ENCODE measurements at regions not wholly inside any gene's neighbourhood (a gene's known extent, or its start where the extent isn't known, plus 50 kb on each side); places are given as distances from the start of the nearest gene placed in this dataset.

DNA sequence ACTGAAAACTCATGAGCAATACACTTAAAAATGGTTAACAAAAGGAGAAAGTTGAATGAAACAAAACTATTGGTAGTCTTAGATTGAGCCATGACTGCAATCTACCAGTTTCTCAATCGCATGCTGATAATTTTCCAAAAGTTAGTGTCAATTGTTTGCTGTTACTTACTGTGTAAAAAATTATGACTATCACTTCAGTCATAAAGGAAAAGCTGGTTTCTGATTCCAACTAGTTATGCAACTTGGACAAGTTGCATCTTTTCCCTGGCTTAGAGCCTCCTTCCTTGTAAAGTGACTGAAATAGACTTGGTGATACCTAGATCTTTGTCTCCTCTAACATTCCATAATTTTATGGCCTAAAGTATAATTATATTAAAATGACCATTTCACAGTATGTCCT, 88.3 kb upstream of the PAK5 start:
- H4K20me1 ChIP-seq (ENCODE audit: insufficient read depth, low read length), result no peaks in the 10 kb centered on the region
- H3K4me2 ChIP-seq (ENCODE audit: low read length), result no peak overlapping the region
- H3K27ac ChIP-seq (ENCODE audit: low read depth, low read length), result no peak overlapping the region
- no peak overlapping the region for H3K27ac Mint-ChIP-seq (ENCODE audit: unreplicated experiment)
- H3K27me3 ChIP-seq (ENCODE audit: insufficient read depth, low read length), result no peaks in the 10 kb centered on the region
- no peak for FAIRE-seq
- no peaks in the 10 kb centered on the region for H3K9me3 Mint-ChIP-seq (ENCODE audit: unreplicated experiment)
- H3K36me3 ChIP-seq (ENCODE audit: insufficient read depth, low read length), result no peaks in the 10 kb centered on the region
- no peaks in the 10 kb centered on the region for H3K9me3 ChIP-seq (ENCODE audit: insufficient read depth, low read depth, low read length)
- H2AFZ ChIP-seq (ENCODE audit: low read depth, low read length), result no peak overlapping the region
- no peaks in the 10 kb centered on the region for H3K4me1 ChIP-seq (ENCODE audit: insufficient read depth, low read length)
- H3K4me3 ChIP-seq (ENCODE audit: insufficient read depth, low read depth, low read length), result no peak overlapping the region
- no peak overlapping the region for H3K9ac ChIP-seq (ENCODE audit: low read length)
- no peak for DNase-seq (ENCODE audit: low read depth)
- TF ChIP-seq EZH2 (IDR thresholded peaks at IDR 0.05; ENCODE audit: insufficient read depth, low read length), result no peak
- TF ChIP-seq, protein P1, sequence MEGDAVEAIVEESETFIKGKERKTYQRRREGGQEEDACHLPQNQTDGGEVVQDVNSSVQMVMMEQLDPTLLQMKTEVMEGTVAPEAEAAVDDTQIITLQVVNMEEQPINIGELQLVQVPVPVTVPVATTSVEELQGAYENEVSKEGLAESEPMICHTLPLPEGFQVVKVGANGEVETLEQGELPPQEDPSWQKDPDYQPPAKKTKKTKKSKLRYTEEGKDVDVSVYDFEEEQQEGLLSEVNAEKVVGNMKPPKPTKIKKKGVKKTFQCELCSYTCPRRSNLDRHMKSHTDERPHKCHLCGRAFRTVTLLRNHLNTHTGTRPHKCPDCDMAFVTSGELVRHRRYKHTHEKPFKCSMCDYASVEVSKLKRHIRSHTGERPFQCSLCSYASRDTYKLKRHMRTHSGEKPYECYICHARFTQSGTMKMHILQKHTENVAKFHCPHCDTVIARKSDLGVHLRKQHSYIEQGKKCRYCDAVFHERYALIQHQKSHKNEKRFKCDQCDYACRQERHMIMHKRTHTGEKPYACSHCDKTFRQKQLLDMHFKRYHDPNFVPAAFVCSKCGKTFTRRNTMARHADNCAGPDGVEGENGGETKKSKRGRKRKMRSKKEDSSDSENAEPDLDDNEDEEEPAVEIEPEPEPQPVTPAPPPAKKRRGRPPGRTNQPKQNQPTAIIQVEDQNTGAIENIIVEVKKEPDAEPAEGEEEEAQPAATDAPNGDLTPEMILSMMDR (IDR thresholded peaks at IDR 0.05; ENCODE audit: insufficient read depth, low read depth, low read length), result no peak
- peaks cover 6% of the 10 kb centered on the region for H3K27me3 Mint-ChIP-seq (ENCODE audit: low read depth, unreplicated experiment)
- no peak overlapping the region for H3K4me3 Mint-ChIP-seq (ENCODE audit: unreplicated experiment)
- no peaks in the 10 kb centered on the region for H3K36me3 Mint-ChIP-seq (ENCODE audit: low read depth, unreplicated experiment)
- H3K79me2 ChIP-seq (ENCODE audit: insufficient read depth, low read length), result no peaks in the 10 kb centered on the region
- H3K4me1 Mint-ChIP-seq (ENCODE audit: low read depth, unreplicated experiment), result no peaks in the 10 kb centered on the region

DNA sequence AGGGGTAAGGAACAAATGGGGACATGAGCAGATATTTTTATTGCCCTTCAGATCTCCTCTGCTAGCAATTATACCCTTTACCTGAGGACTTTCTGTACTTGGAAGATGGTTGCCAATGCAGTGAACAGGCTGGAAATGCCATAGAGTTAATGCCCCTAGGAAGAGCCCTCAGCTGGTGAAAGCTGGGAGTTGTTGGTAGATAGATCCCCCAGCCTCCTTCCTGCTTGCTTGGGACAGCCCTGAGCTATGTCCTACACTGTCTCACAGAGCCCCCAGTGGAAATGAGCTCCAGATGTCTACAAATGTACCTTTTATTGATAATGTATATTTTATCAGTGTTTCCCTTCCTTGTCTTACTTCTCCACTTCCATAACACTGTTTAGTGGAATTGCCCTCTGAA, 87.6 kb upstream of the PAK5 start:
- H3K27me3 Mint-ChIP-seq (ENCODE audit: low read depth, unreplicated experiment), result peaks cover 6% of the 10 kb centered on the region
- Histone ChIP-seq H3K4me2 (ENCODE audit: low read length) (no peak overlapping the region), H3K27ac (ENCODE audit: low read depth, low read length) (no peak overlapping the region), H4K20me1 (ENCODE audit: insufficient read depth, low read length) (no peaks in the 10 kb centered on the region), H3K4me1 (ENCODE audit: insufficient read depth, low read length) (no peaks in the 10 kb centered on the region), H3K4me3 (ENCODE audit: insufficient read depth, low read depth, low read length) (no peak overlapping the region), H3K36me3 (ENCODE audit: insufficient read depth, low read length) (no peaks in the 10 kb centered on the region), H3K9ac (ENCODE audit: low read length) (no peak overlapping the region), H2AFZ (ENCODE audit: low read depth, low read length) (no peak overlapping the region), H3K9me3 (ENCODE audit: insufficient read depth, low read depth, low read length) (no peaks in the 10 kb centered on the region), H3K79me2 (ENCODE audit: insufficient read depth, low read length) (no peaks in the 10 kb centered on the region), H3K27me3 (ENCODE audit: insufficient read depth, low read length) (no peaks in the 10 kb centered on the region)
- TF ChIP-seq, protein P1 (IDR thresholded peaks at IDR 0.05; ENCODE audit: insufficient read depth, low read depth, low read length), result no peak
- no peak for TF ChIP-seq EZH2 (IDR thresholded peaks at IDR 0.05; ENCODE audit: insufficient read depth, low read length)
- FAIRE-seq (no peak), DNase-seq (ENCODE audit: low read depth) (no peak)
- no peaks in the 10 kb centered on the region for H3K36me3 Mint-ChIP-seq (ENCODE audit: low read depth, unreplicated experiment)
- no peaks in the 10 kb centered on the region for H3K9me3 Mint-ChIP-seq (ENCODE audit: unreplicated experiment)
- H3K4me1 Mint-ChIP-seq (ENCODE audit: low read depth, unreplicated experiment), result no peaks in the 10 kb centered on the region
- H3K27ac Mint-ChIP-seq (ENCODE audit: unreplicated experiment), result no peak overlapping the region
- H3K4me3 Mint-ChIP-seq (ENCODE audit: unreplicated experiment), result no peak overlapping the region

DNA sequence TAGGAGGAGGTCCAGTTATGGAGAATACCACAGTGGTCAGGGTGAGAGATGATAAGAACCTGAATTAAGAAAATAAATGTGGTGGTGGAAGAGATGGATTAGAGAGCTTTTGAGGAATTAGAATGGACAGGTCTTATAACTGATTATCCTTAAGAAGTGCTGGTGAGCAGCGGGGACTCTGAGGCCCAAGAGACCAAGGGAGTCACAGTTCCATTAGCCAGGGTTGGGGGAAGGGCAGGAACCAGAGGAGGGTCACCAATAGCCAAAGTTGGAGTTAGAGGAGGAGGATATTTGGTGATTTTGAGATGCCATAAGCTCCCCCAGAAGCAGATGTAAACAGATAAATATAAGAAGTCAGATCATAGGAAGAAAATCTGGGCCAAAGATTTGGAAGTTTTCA, 87.1 kb upstream of the PAK5 start:
- Histone ChIP-seq H3K9me3 (ENCODE audit: insufficient read depth, low read depth, low read length) (no peaks in the 10 kb centered on the region), H3K36me3 (ENCODE audit: insufficient read depth, low read length) (no peaks in the 10 kb centered on the region), H3K4me2 (ENCODE audit: low read length) (no peak overlapping the region), H3K27ac (ENCODE audit: low read depth, low read length) (no peak overlapping the region), H3K4me3 (ENCODE audit: insufficient read depth, low read depth, low read length) (no peak overlapping the region), H4K20me1 (ENCODE audit: insufficient read depth, low read length) (no peaks in the 10 kb centered on the region), H2AFZ (ENCODE audit: low read depth, low read length) (no peak overlapping the region), H3K27me3 (ENCODE audit: insufficient read depth, low read length) (no peaks in the 10 kb centered on the region), H3K9ac (ENCODE audit: low read length) (no peak overlapping the region), H3K4me1 (ENCODE audit: insufficient read depth, low read length) (no peaks in the 10 kb centered on the region), H3K79me2 (ENCODE audit: insufficient read depth, low read length) (no peaks in the 10 kb centered on the region)
- Mint-ChIP-seq H3K9me3 (ENCODE audit: unreplicated experiment) (no peaks in the 10 kb centered on the region), H3K27me3 (ENCODE audit: low read depth, unreplicated experiment) (peaks cover 6% of the 10 kb centered on the region), H3K36me3 (ENCODE audit: low read depth, unreplicated experiment) (no peaks in the 10 kb centered on the region), H3K4me3 (ENCODE audit: unreplicated experiment) (no peak overlapping the region), H3K4me1 (ENCODE audit: low read depth, unreplicated experiment) (no peaks in the 10 kb centered on the region), H3K27ac (ENCODE audit: unreplicated experiment) (no peak overlapping the region)
- TF ChIP-seq EZH2 (IDR thresholded peaks at IDR 0.05; ENCODE audit: insufficient read depth, low read length), result no peak
- TF ChIP-seq, protein P1 (IDR thresholded peaks at IDR 0.05; ENCODE audit: insufficient read depth, low read depth, low read length), result no peak
- DNase-seq (ENCODE audit: low read depth), result no peak
- no peak for FAIRE-seq

All from astrocyte (in vitro differentiated cells and primary cell).